ENCODE measurements at regions not wholly inside any gene's neighbourhood (a gene's known extent, or its start where the extent isn't known, plus 50 kb on each side); places are given as distances from the start of the nearest gene placed in this dataset.
"Not testable (repeated sequence)": the region's sequence is repeated elsewhere in the genome, so short reads cannot be mapped to it uniquely, and the experiment has no call there.

DNA sequence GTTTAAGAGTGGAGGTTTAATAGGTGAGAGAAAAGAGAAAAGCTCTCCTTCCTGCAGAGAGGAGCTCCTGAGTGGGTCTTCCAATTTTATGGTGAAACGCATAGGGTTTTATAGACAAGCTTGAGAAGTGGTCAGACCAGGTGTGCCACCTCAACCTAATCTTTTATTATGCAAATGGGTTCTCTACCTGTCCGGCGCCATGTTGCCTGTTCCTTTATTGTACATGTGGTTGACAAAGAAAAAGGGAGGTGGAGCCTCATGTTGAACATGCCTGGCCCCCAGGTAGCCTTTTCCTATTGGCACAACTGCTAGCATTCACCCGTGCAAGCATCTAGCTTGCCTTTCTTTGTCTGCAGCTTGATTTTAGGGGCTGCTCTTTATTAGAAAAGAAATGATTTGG, 115.9 kb upstream of the F13A1 start:
- H3K4me3 ChIP-seq = no peak overlapping the region
- in situ Hi-C loops (cut with MboI; ENCODE audit: low sequenced_read_pairs) = no loop called here
- DNase-seq (ENCODE audit: low spot score in 2 of 2) = no peak

DNA sequence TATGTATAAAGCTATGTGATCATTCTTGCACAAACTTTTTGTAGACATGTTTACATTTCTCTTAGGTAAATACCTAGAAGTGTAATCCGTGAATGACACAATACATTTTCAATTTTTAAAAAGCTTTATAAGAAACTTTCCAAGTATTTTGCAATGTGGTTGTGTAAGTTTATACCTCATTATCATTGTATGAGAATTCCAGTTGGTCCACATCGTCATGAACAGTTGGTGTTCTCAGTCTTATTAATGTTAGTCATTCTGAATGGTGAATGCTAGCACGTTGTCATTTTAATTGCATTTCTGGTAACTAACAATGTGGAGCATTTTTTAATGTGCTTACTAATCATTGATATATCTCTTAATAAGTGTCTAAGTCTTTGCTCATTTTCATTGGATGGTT, 116.5 kb upstream of the F13A1 start:
- DNase-seq (ENCODE audit: low spot score in 2 of 2) = no peak
- Histone ChIP-seq H3K4me1 (no peaks in the 10 kb centered on the region), H3K9me3 (no peaks in the 10 kb centered on the region), H3K27me3 (ENCODE audit: low read depth) (no peaks in the 10 kb centered on the region), H3K36me3 (replicated peaks) (no peaks in the 10 kb centered on the region), H3K4me3 (no peak overlapping the region)
- in situ Hi-C loops (cut with MboI; ENCODE audit: low sequenced_read_pairs) = no loop called here

More for the DNA sequence above, 115.9 kb upstream of the F13A1 start:
- Histone ChIP-seq H3K36me3 (replicated peaks) (no peaks in the 10 kb centered on the region), H3K4me1 (no peaks in the 10 kb centered on the region), H3K27me3 (ENCODE audit: low read depth) (no peaks in the 10 kb centered on the region), H3K9me3 (no peaks in the 10 kb centered on the region)

DNA sequence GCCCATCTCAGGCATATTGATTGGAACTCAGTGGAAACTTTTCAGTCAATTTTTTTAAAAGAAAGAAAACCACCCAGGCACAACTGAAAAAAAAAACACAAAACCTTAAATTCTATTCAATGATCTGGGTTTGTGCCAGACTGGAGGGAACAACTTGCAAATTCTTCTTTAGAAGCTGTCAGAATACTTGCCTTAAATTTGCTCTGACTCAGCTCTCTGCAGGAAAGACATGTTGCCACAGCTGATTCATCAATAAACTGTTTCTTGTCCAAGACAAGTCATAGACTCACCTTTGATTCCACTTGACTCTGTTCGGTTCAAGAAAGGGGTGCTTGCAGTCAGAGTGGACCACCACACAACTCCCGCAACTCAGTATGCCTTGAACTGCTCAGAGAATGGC, 117.8 kb upstream of the F13A1 start:
- in situ Hi-C loops (cut with MboI; ENCODE audit: low sequenced_read_pairs) = no loop called here
- no peak for DNase-seq (ENCODE audit: low spot score in 2 of 2)

DNA sequence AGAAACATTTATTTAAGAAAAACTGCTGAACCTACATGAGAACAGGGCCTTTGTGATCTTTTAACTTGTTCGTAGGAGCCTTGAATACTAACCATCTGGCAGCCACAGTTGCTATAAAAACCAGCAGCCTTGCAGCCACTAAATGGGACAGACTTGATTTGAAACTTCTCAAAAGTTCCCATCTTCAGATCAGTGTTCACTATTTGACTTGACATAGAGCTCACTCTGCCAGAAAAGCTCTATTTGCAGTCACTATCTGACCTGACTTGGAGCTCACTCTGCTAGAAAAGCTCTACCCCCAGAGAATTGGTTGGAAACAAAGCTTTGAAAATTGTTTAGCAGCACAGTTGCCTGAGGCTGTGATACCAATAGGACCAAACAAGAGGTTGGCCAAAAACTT, 119.3 kb upstream of the F13A1 start:
- no peaks in the 10 kb centered on the region for H3K9me3 ChIP-seq
- no peaks in the 10 kb centered on the region for H3K36me3 ChIP-seq (replicated peaks)
- no peaks in the 10 kb centered on the region for H3K27me3 ChIP-seq (ENCODE audit: low read depth)
- in situ Hi-C loops (cut with MboI; ENCODE audit: low sequenced_read_pairs) = no loop called here
- no peaks in the 10 kb centered on the region for H3K4me1 ChIP-seq
- no peak for DNase-seq (ENCODE audit: low spot score in 2 of 2)
- no peak overlapping the region for H3K4me3 ChIP-seq

More for the DNA sequence above, 117.8 kb upstream of the F13A1 start:
- Histone ChIP-seq H3K4me3 (no peak overlapping the region), H3K4me1 (no peaks in the 10 kb centered on the region), H3K27me3 (ENCODE audit: low read depth) (no peaks in the 10 kb centered on the region), H3K36me3 (replicated peaks) (no peaks in the 10 kb centered on the region), H3K9me3 (no peaks in the 10 kb centered on the region)

GRCh38 chr6:6452002-6452401, 131.5 kb upstream of the F13A1 start:
- in situ Hi-C loops (cut with MboI; ENCODE audit: low sequenced_read_pairs) = no loop called here
- Histone ChIP-seq H3K4me3 (no peak overlapping the region), H3K4me1 (no peaks in the 10 kb centered on the region), H3K36me3 (replicated peaks) (no peaks in the 10 kb centered on the region), H3K9me3 (no peaks in the 10 kb centered on the region), H3K27me3 (ENCODE audit: low read depth) (no peaks in the 10 kb centered on the region)
- DNase-seq (ENCODE audit: low spot score in 2 of 2) = no peak

- Histone ChIP-seq H3K4me1 (no peaks in the 10 kb centered on the region), H3K36me3 (replicated peaks) (no peaks in the 10 kb centered on the region), H3K27me3 (ENCODE audit: low read depth) (no peaks in the 10 kb centered on the region), H3K9me3 (no peaks in the 10 kb centered on the region), H3K4me3 (no peak overlapping the region)
- DNase-seq (ENCODE audit: low spot score in 2 of 2) = no peak
- in situ Hi-C loops (cut with MboI; ENCODE audit: low sequenced_read_pairs) = no loop called here
These were observed 132.7 kb upstream of the F13A1 start for GRCh38 chr6:6453186-6453585.

- H3K9me3 ChIP-seq = no peaks in the 10 kb centered on the region
- in situ Hi-C loops (cut with MboI; ENCODE audit: low sequenced_read_pairs) = no loop called here
- H3K27me3 ChIP-seq (ENCODE audit: low read depth) = no peaks in the 10 kb centered on the region
- no peaks in the 10 kb centered on the region for H3K4me1 ChIP-seq
- no peak for DNase-seq (ENCODE audit: low spot score in 2 of 2)
- no peaks in the 10 kb centered on the region for H3K36me3 ChIP-seq (replicated peaks)
- no peak overlapping the region for H3K4me3 ChIP-seq
These were observed 133.2 kb upstream of the LY86 start for GRCh38 chr6:6455272-6455671.

DNA sequence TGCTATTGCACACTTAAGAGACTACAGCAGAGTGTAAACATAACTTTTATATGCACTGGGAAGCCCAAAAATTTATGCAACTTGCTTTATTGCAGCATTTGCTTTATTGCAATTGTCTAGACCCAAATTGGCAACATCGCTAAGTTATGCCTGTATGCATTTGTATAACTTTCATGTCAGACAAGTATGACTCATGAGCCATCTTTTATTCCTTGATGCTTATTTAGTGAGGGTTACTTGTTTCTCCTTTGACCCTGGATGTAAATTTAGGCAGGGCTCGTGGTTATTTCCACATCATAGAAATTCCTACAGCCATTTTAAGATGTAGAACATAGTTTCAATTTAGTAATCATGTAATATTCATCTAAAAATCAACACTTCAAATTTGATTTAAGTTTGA, 130.3 kb upstream of the LY86 start:
- no peaks in the 10 kb centered on the region for H3K9me3 ChIP-seq
- no peak for DNase-seq (ENCODE audit: low spot score in 2 of 2)
- no peaks in the 10 kb centered on the region for H3K36me3 ChIP-seq (replicated peaks)
- H3K27me3 ChIP-seq (ENCODE audit: low read depth) = no peaks in the 10 kb centered on the region
- H3K4me3 ChIP-seq = no peak overlapping the region
- H3K4me1 ChIP-seq = no peaks in the 10 kb centered on the region
- in situ Hi-C loops (cut with MboI; ENCODE audit: low sequenced_read_pairs) = no loop called here

DNA sequence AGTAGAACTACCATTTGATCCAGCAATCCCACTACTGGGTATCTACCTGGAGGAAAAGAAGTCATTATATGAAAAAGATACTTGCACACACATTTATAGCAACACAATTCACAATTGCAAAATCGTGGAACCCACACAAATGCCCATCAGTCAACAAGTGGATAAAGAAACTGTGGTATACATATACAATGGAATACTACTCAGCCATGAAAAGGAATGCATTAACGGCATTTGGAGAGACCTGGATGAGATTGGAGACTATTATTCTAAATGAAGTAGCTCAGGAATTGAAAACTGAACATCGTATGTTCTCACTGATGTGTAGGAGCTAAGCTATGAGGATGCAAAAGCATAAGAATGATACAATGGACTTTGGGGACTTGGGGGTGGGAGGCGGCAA, 128.6 kb upstream of the LY86 start:
- H3K36me3 ChIP-seq (replicated peaks); DNase-seq (ENCODE audit: low spot score in 2 of 2); H3K9me3 ChIP-seq; H3K27me3 ChIP-seq (ENCODE audit: low read depth); H3K4me1 ChIP-seq; in situ Hi-C loops (cut with MboI; ENCODE audit: low sequenced_read_pairs); H3K4me3 ChIP-seq: not testable (repeated sequence)

DNA sequence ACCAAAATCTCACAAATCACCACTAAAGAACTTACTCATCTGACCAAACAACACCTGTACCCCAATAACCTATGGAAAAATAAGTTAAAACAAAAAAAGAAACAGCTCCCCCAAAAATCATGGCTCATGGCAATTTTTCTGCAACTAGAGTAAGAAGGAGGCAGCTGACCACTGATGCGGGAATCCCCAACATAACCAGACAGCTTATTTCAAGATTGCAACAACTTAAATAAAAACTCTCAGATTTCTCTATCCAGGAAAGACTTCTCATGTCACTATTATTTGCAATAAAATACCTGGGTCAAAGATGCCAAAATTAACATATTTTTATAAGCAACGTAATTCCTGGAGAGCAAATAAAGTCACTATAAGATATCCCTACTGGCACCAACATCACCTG, 128.1 kb upstream of the LY86 start:
- no peak for DNase-seq (ENCODE audit: low spot score in 2 of 2)
- Histone ChIP-seq H3K4me3 (no peak overlapping the region), H3K4me1 (no peaks in the 10 kb centered on the region), H3K36me3 (replicated peaks) (no peaks in the 10 kb centered on the region), H3K9me3 (no peaks in the 10 kb centered on the region), H3K27me3 (ENCODE audit: low read depth) (no peaks in the 10 kb centered on the region)
- in situ Hi-C loops (cut with MboI; ENCODE audit: low sequenced_read_pairs) = no loop called here

- Histone ChIP-seq H3K9me3 (no peaks in the 10 kb centered on the region), H3K27me3 (ENCODE audit: low read depth) (no peaks in the 10 kb centered on the region), H3K4me1 (no peaks in the 10 kb centered on the region), H3K4me3 (no peak overlapping the region), H3K36me3 (replicated peaks) (no peaks in the 10 kb centered on the region)
- in situ Hi-C loops (cut with MboI; ENCODE audit: low sequenced_read_pairs) = no loop called here
- DNase-seq (ENCODE audit: low spot score in 2 of 2) = no peak
These were observed 127.4 kb upstream of the LY86 start for GRCh38 chr6:6461138-6461537.

GRCh38 chr6:6466967-6467761, 121.4 kb upstream of the LY86 start:
- no peak for DNase-seq (ENCODE audit: low spot score in 2 of 2)
- Histone ChIP-seq H3K4me1 (no peaks in the 10 kb centered on the region), H3K9me3 (no peaks in the 10 kb centered on the region), H3K27me3 (ENCODE audit: low read depth) (no peaks in the 10 kb centered on the region), H3K36me3 (replicated peaks) (no peaks in the 10 kb centered on the region), H3K4me3 (no peak overlapping the region)
- in situ Hi-C loops (cut with MboI; ENCODE audit: low sequenced_read_pairs) = no loop called here

- no peaks in the 10 kb centered on the region for H3K27me3 ChIP-seq (ENCODE audit: low read depth)
- no peak overlapping the region for H3K4me3 ChIP-seq
- in situ Hi-C loops (cut with MboI; ENCODE audit: low sequenced_read_pairs) = no loop called here
- H3K36me3 ChIP-seq (replicated peaks) = no peaks in the 10 kb centered on the region
- no peaks in the 10 kb centered on the region for H3K9me3 ChIP-seq
- no peaks in the 10 kb centered on the region for H3K4me1 ChIP-seq
- no peak for DNase-seq (ENCODE audit: low spot score in 2 of 2)
These were observed 119.4 kb upstream of the LY86 start for GRCh38 chr6:6469074-6469473.

DNA sequence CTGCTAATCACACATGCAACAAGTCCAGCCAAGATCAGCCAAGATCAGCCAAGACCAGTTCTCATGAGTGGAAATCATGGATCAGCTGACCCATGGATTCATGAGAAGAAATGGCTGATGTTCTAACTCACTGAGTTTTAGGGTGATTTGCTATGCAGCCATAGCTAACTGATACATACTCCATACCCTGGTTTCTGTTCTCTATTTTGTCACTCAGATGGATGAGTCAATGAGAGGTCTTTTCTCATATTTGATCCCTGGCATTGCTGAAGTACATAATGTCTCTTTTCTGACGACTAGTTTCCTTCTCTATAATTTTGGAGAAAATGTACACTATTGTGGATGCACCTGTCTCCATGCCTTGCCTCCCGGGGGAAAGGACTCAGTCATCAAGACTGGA, 118.4 kb upstream of the LY86 start:
- no peaks in the 10 kb centered on the region for H3K4me1 ChIP-seq
- in situ Hi-C loops (cut with MboI; ENCODE audit: low sequenced_read_pairs) = no loop called here
- DNase-seq (ENCODE audit: low spot score in 2 of 2) = no peak
- no peaks in the 10 kb centered on the region for H3K27me3 ChIP-seq (ENCODE audit: low read depth)
- H3K36me3 ChIP-seq (replicated peaks) = no peaks in the 10 kb centered on the region
- no peak overlapping the region for H3K4me3 ChIP-seq
- no peaks in the 10 kb centered on the region for H3K9me3 ChIP-seq

DNA sequence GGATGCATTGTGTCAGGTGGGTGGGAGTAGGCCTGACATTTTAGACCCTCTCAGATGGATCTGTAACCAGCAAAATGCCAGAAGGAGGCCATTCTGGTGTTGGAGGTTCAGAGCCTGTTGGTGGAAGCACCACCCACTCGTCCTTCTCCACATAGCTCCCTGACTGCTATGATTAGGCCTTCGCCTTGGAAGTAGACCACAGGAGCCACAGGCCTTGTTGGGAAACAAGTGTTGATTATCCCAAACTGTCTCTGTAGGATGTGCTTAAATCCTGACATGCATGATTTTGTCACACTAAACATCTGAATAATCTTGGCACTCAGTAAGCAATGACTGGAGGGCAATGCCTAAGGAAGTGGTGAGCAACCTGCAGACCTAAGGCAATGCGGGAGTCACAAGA, 117.2 kb upstream of the LY86 start:
- H3K27me3 ChIP-seq (ENCODE audit: low read depth) = no peaks in the 10 kb centered on the region
- H3K36me3 ChIP-seq (replicated peaks) = no peaks in the 10 kb centered on the region
- H3K4me3 ChIP-seq = no peak overlapping the region
- in situ Hi-C loops (cut with MboI; ENCODE audit: low sequenced_read_pairs) = no loop called here
- H3K4me1 ChIP-seq = no peaks in the 10 kb centered on the region
- DNase-seq (ENCODE audit: low spot score in 2 of 2) = no peak
- H3K9me3 ChIP-seq = no peaks in the 10 kb centered on the region
